ENCODE measurements at regions not wholly inside any gene's neighbourhood (a gene's known extent, or its start where the extent isn't known, plus 50 kb on each side); places are given as distances from the start of the nearest gene placed in this dataset.
"Not testable (repeated sequence)": the region's sequence is repeated elsewhere in the genome, so short reads cannot be mapped to it uniquely, and the experiment has no call there.

- DNase-seq (ENCODE audit: low read depth): no peak
- TF ChIP-seq, protein P1, sequence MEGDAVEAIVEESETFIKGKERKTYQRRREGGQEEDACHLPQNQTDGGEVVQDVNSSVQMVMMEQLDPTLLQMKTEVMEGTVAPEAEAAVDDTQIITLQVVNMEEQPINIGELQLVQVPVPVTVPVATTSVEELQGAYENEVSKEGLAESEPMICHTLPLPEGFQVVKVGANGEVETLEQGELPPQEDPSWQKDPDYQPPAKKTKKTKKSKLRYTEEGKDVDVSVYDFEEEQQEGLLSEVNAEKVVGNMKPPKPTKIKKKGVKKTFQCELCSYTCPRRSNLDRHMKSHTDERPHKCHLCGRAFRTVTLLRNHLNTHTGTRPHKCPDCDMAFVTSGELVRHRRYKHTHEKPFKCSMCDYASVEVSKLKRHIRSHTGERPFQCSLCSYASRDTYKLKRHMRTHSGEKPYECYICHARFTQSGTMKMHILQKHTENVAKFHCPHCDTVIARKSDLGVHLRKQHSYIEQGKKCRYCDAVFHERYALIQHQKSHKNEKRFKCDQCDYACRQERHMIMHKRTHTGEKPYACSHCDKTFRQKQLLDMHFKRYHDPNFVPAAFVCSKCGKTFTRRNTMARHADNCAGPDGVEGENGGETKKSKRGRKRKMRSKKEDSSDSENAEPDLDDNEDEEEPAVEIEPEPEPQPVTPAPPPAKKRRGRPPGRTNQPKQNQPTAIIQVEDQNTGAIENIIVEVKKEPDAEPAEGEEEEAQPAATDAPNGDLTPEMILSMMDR (conservative IDR thresholded peaks at IDR 0.05; ENCODE audit: low read depth, low read length): no peak
- H3K4me3 ChIP-seq (ENCODE audit: low read depth, low read length): no peak overlapping the region
Observed at GRCh38 chr10:64798297-64798696, 1277.1 kb downstream of the REEP3 start.

- not testable (repeated sequence) for DNase-seq (ENCODE audit: low read depth)
Observed at GRCh38 chr10:64808233-64808632, 1287.0 kb downstream of the REEP3 start.

DNA sequence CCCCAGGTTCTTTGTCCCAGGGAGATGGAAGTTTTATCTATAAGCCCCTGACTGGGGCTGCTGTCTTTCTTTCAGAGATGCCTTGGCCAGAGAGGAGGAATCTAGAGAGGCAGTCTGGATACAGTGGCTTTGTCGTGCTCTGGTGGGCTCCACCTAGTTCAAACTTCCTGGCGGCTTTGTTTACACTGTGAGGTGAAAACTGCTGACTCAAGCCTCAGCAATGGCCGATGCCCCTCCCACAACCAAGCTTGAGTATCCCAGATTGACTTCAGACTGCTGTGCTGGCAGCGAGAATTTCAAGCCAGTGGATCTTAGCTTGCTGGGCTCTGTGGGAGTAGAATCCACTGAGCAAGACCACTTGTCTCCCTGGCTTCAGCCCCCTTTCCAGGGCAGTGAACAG is 1288.8 kb downstream of the REEP3 start:
- peak; percentile 37 for DNase-seq (ENCODE audit: low read depth)
- H3K4me3 ChIP-seq (ENCODE audit: low read depth, low read length): not testable (repeated sequence)

More at GRCh38 chr10:64808233-64808632, 1287.0 kb downstream of the REEP3 start:
- not testable (repeated sequence) for H3K4me3 ChIP-seq (ENCODE audit: low read depth, low read length)

DNA sequence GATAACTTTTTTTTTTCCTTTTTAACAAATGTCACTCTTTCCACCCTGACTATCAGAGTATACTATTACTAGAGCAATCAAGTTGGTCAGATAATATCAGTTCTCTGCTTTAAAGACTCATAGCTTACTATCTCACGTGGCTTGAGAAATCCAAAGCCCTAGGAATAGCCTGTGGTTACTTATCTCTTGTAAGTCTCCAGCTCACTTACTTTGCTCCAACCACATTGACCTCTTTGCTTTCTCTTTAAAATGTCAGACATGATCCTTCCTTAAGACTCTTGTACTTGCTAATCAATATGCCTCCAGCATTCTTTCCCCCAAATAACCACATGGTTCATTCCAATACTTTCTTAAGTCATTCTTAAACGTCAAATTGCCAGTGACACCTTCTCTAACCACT is 1292.2 kb downstream of the REEP3 start:
- TF ChIP-seq, protein P1 (conservative IDR thresholded peaks at IDR 0.05; ENCODE audit: low read depth, low read length): no peak
- DNase-seq (ENCODE audit: low read depth): no peak
- no peak overlapping the region for H3K4me3 ChIP-seq (ENCODE audit: low read depth, low read length)

DNA sequence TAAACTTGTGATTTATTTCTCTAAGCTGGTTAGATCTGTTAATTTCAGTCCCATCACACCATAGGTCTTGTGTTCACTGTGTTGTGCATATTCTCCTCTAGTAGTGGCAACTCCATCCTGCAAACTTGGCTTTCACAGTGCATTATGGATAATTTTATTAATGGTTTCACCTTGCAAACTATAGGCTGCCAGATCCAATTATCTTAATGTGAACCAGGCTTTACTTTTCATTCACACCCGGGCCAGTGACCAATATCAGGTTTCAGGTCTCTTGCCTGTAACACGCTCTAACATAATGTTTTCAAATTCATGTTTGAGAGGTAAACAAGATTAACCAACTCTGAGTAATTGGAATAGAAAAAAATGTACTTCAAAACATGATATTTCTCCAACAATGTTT is 1293.0 kb downstream of the REEP3 start:
- DNase-seq (ENCODE audit: low read depth): no peak
- TF ChIP-seq, protein P1 (conservative IDR thresholded peaks at IDR 0.05; ENCODE audit: low read depth, low read length): no peak
- no peak overlapping the region for H3K4me3 ChIP-seq (ENCODE audit: low read depth, low read length)

DNA sequence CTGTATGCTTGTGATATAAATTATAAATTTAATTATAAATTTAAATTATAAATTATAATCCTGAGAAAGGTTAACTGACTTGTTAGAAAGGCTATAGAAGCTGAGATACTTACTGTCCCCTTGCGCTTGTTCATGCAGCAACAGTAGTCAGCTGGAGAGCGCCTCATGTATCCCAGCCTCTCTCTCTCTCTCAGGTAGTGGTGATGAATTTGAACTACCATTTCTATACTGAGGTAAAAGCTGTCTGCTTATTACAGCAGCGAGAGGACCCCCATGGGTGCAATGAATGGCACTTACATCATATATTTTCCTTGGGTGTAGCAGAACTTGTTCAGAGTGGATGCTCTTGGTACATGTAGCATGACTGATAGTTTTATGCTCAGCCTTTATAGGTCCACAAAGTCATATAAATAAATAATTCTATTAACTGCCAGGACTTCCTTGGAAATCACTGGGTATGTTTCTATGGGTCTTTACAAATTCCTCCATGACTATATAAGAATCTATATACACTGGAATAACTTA is 1308.7 kb downstream of the REEP3 start:
- TF ChIP-seq, protein P1 (conservative IDR thresholded peaks at IDR 0.05; ENCODE audit: low read depth, low read length): no peak
- H3K4me3 ChIP-seq (ENCODE audit: low read depth, low read length): no peak overlapping the region
- DNase-seq (ENCODE audit: low read depth): no peak

- H3K4me3 ChIP-seq (ENCODE audit: low read depth, low read length): no peak overlapping the region
- TF ChIP-seq, protein P1 (conservative IDR thresholded peaks at IDR 0.05; ENCODE audit: low read depth, low read length): no peak
- no peak for DNase-seq (ENCODE audit: low read depth)
Observed at GRCh38 chr10:64830869-64831268, 1309.7 kb downstream of the REEP3 start.

- TF ChIP-seq, protein P1 (conservative IDR thresholded peaks at IDR 0.05; ENCODE audit: low read depth, low read length): no peak
- no peak overlapping the region for H3K4me3 ChIP-seq (ENCODE audit: low read depth, low read length)
- no peak for DNase-seq (ENCODE audit: low read depth)
Observed at GRCh38 chr10:64840341-64840740, 1319.1 kb downstream of the REEP3 start.

Measured in epithelial cell of proximal tubule (primary cell).